ENCODE measurements at regions not wholly inside any gene's neighbourhood (a gene's known extent, or its start where the extent isn't known, plus 50 kb on each side); places are given as distances from the start of the nearest gene placed in this dataset.

- H3K4me1 ChIP-seq: no peaks in the 10 kb centered on the region
- Mint-ChIP-seq H3K4me3 (ENCODE audit: unreplicated experiment) (no peak overlapping the region), H3K36me3 (ENCODE audit: insufficient read depth, unreplicated experiment) (no peaks in the 10 kb centered on the region), H3K4me1 (ENCODE audit: low read depth, unreplicated experiment) (no peaks in the 10 kb centered on the region), H3K27me3 (ENCODE audit: insufficient read depth, unreplicated experiment) (no peaks in the 10 kb centered on the region), H3K9me3 (ENCODE audit: unreplicated experiment) (no peaks in the 10 kb centered on the region), H3K27ac (ENCODE audit: unreplicated experiment) (no peak overlapping the region)
- no peak overlapping the region for H3K4me3 ChIP-seq (ENCODE audit: low read depth, low read length)
- H3K36me3 ChIP-seq (ENCODE audit: control insufficient read depth, insufficient read depth, low read length): no peaks in the 10 kb centered on the region
- no peaks in the 10 kb centered on the region for H3K27me3 ChIP-seq (replicated peaks; ENCODE audit: control insufficient read depth, insufficient read depth, low read length)
- no peaks in the 10 kb centered on the region; the same call in 1 of the 2 replicates for H3K9me3 ChIP-seq
- no peak for DNase-seq
- intact Hi-C loops (cut with micrococcal nuclease; ENCODE audit: unreplicated experiment): no loop called here
- no TSS peak for BruUV-seq (replicated peaks)
- TF ChIP-seq, protein P1, sequence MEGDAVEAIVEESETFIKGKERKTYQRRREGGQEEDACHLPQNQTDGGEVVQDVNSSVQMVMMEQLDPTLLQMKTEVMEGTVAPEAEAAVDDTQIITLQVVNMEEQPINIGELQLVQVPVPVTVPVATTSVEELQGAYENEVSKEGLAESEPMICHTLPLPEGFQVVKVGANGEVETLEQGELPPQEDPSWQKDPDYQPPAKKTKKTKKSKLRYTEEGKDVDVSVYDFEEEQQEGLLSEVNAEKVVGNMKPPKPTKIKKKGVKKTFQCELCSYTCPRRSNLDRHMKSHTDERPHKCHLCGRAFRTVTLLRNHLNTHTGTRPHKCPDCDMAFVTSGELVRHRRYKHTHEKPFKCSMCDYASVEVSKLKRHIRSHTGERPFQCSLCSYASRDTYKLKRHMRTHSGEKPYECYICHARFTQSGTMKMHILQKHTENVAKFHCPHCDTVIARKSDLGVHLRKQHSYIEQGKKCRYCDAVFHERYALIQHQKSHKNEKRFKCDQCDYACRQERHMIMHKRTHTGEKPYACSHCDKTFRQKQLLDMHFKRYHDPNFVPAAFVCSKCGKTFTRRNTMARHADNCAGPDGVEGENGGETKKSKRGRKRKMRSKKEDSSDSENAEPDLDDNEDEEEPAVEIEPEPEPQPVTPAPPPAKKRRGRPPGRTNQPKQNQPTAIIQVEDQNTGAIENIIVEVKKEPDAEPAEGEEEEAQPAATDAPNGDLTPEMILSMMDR (IDR thresholded peaks at IDR 0.05; ENCODE audit: insufficient read depth in 1 of 2, low read depth in 1 of 2, low read length in 1 of 2, severe bottlenecking in 1 of 2, unreplicated experiment in 1 of 2): no peak
- POLR2A ChIA-PET: no interaction called here
- CTCF ChIA-PET: no interaction called here
These were observed 1014.8 kb downstream of the C4orf33 start for GRCh38 chr4:130110770-130111169.

DNA sequence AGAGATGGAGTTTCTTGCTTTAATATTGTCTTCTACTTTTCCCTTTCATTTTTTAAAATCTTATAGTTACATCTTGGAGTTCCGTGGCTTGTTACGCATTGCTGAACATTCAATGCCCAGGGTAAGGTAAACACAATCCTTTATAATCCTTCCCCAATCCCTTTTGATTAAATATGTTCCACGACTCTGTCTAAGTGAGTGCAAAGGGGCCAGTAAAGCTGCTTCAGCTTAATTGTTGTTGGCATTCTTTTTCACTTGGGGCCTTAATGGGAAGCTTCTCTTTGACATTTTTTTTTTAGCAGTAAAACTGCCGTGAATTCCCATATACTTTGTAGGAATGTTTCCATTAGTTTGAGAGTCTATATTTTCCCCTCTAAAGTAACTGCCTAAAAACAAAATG, 1028.1 kb downstream of the C4orf33 start:
- CTCF ChIA-PET: no interaction called here
- H3K36me3 Mint-ChIP-seq (ENCODE audit: insufficient read depth, unreplicated experiment): no peaks in the 10 kb centered on the region
- H3K4me1 Mint-ChIP-seq (ENCODE audit: low read depth, unreplicated experiment): no peaks in the 10 kb centered on the region
- Histone ChIP-seq H3K27me3 (replicated peaks; ENCODE audit: control insufficient read depth, insufficient read depth, low read length) (no peaks in the 10 kb centered on the region), H3K9me3 (no peaks in the 10 kb centered on the region), H3K4me3 (ENCODE audit: low read depth, low read length) (no peak overlapping the region), H3K36me3 (ENCODE audit: control insufficient read depth, insufficient read depth, low read length) (no peaks in the 10 kb centered on the region), H3K4me1 (no peaks in the 10 kb centered on the region)
- H3K4me3 Mint-ChIP-seq (ENCODE audit: unreplicated experiment): no peak overlapping the region
- no peak for DNase-seq
- H3K9me3 Mint-ChIP-seq (ENCODE audit: unreplicated experiment): no peaks in the 10 kb centered on the region
- POLR2A ChIA-PET: no interaction called here
- intact Hi-C loops (cut with micrococcal nuclease; ENCODE audit: unreplicated experiment): no loop called here
- TF ChIP-seq, protein P1 (IDR thresholded peaks at IDR 0.05; ENCODE audit: insufficient read depth in 1 of 2, low read depth in 1 of 2, low read length in 1 of 2, severe bottlenecking in 1 of 2, unreplicated experiment in 1 of 2): no peak
- no peak overlapping the region for H3K27ac Mint-ChIP-seq (ENCODE audit: unreplicated experiment)
- no TSS peak for BruUV-seq (replicated peaks)
- no peaks in the 10 kb centered on the region for H3K27me3 Mint-ChIP-seq (ENCODE audit: insufficient read depth, unreplicated experiment)

DNA sequence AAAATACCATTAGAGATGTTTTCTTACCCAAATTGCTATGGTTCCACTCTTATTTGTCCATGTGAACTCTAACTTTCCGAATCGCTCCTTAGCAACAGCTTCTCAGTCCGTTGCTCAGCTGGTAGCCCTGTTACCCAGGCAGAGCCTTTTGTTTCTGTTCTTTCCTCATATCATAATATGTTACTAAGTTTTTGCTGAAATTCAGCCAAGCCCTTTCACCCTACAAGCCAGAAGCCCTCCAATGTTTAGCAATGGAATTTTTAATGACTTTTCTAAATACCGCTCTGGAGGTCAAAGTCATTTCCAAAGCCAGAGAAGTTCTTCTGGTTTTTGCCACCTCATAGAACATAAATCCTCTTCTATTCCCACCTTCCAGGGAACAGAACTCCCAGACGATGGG, 1029.5 kb downstream of the C4orf33 start:
- intact Hi-C loops (cut with micrococcal nuclease; ENCODE audit: unreplicated experiment): no loop called here
- no peak overlapping the region for H3K4me3 Mint-ChIP-seq (ENCODE audit: unreplicated experiment)
- H3K9me3 Mint-ChIP-seq (ENCODE audit: unreplicated experiment): no peaks in the 10 kb centered on the region
- TF ChIP-seq, protein P1 (IDR thresholded peaks at IDR 0.05; ENCODE audit: insufficient read depth in 1 of 2, low read depth in 1 of 2, low read length in 1 of 2, severe bottlenecking in 1 of 2, unreplicated experiment in 1 of 2): no peak
- H3K9me3 ChIP-seq: no peaks in the 10 kb centered on the region
- ChIA-PET POLR2A (no interaction called here), CTCF (no interaction called here)
- BruUV-seq (replicated peaks): no TSS peak
- no peak overlapping the region for H3K27ac Mint-ChIP-seq (ENCODE audit: unreplicated experiment)
- no peak overlapping the region for H3K4me3 ChIP-seq (ENCODE audit: low read depth, low read length)
- H3K27me3 ChIP-seq (replicated peaks; ENCODE audit: control insufficient read depth, insufficient read depth, low read length): no peaks in the 10 kb centered on the region
- no peaks in the 10 kb centered on the region for H3K27me3 Mint-ChIP-seq (ENCODE audit: insufficient read depth, unreplicated experiment)
- H3K4me1 Mint-ChIP-seq (ENCODE audit: low read depth, unreplicated experiment): no peaks in the 10 kb centered on the region
- no peak for DNase-seq
- H3K36me3 ChIP-seq (ENCODE audit: control insufficient read depth, insufficient read depth, low read length): no peaks in the 10 kb centered on the region
- H3K4me1 ChIP-seq: no peaks in the 10 kb centered on the region
- H3K36me3 Mint-ChIP-seq (ENCODE audit: insufficient read depth, unreplicated experiment): no peaks in the 10 kb centered on the region

Data from Caco-2 (cell line).